ENCODE measurements at regions not wholly inside any gene's neighbourhood (a gene's known extent, or its start where the extent isn't known, plus 50 kb on each side); places are given as distances from the start of the nearest gene placed in this dataset.
"Not testable (repeated sequence)": the region's sequence is repeated elsewhere in the genome, so short reads cannot be mapped to it uniquely, and the experiment has no call there.

DNA sequence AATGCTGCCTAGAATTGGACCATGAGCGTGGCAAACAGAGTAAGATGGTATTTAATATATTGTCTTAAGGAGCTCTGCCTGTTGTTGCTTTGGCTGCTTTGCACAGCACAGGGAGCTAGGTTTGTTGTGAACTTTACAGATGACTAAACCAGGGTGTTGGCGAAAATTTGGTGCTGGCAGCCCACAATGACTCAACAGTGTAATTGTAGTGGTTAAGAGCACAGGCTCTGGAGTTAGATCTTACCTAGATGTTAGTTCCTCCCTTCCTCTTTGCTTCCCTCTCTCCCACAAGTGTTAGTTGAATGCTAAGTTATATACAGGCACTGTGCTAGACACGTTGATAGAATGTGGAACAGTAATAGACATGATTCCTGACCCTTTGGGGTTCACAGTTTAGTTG is 128.9 kb upstream of the TRPC5 start:
- no peak overlapping the region for H3K27ac ChIP-seq
- H3K4me1 ChIP-seq, result no peaks in the 10 kb centered on the region
- H3K9me3 ChIP-seq (ENCODE audit: control insufficient read depth, low read length), result no peaks in the 10 kb centered on the region
- no peaks in the 10 kb centered on the region for H3K36me3 ChIP-seq (ENCODE audit: control insufficient read depth, insufficient read depth, low read length)
- no peaks in the 10 kb centered on the region for H3K79me2 ChIP-seq
- TF ChIP-seq, protein P1, sequence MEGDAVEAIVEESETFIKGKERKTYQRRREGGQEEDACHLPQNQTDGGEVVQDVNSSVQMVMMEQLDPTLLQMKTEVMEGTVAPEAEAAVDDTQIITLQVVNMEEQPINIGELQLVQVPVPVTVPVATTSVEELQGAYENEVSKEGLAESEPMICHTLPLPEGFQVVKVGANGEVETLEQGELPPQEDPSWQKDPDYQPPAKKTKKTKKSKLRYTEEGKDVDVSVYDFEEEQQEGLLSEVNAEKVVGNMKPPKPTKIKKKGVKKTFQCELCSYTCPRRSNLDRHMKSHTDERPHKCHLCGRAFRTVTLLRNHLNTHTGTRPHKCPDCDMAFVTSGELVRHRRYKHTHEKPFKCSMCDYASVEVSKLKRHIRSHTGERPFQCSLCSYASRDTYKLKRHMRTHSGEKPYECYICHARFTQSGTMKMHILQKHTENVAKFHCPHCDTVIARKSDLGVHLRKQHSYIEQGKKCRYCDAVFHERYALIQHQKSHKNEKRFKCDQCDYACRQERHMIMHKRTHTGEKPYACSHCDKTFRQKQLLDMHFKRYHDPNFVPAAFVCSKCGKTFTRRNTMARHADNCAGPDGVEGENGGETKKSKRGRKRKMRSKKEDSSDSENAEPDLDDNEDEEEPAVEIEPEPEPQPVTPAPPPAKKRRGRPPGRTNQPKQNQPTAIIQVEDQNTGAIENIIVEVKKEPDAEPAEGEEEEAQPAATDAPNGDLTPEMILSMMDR (IDR thresholded peaks at IDR 0.05), result no peak
- H3K4me3 ChIP-seq (ENCODE audit: low read depth, low read length), result no peak overlapping the region
- H2AFZ ChIP-seq, result no peak overlapping the region
- no peak overlapping the region for H3K9ac ChIP-seq
- H3K27me3 ChIP-seq (ENCODE audit: control insufficient read depth, insufficient read depth, low read length), result no peaks in the 10 kb centered on the region
- no peak overlapping the region for H3K4me2 ChIP-seq (ENCODE audit: low read length)

DNA sequence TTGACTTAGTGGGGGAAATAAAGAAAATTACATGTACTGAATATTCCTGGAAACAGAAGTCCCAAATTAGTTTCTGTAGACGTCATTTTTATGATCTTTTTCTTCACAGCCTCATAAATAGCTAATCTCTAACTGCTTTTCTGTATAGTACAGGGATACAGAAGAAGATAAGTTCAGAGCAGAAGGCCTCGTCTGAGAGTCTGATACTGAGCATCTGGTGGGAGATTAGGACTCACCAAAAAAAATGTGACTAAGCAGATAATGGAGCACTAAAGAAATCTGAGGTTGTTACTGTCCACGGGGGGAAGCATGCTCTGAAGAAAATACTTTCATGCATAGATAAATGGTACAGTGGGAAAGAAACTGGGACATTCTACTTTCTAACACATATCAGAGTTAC is 115.3 kb upstream of the TRPC5 start:
- no peak overlapping the region for H3K27ac ChIP-seq
- H3K9me3 ChIP-seq (ENCODE audit: control insufficient read depth, low read length), result no peaks in the 10 kb centered on the region
- no peak overlapping the region for H3K9ac ChIP-seq
- no peak overlapping the region for H3K4me2 ChIP-seq (ENCODE audit: low read length)
- H3K27me3 ChIP-seq (ENCODE audit: control insufficient read depth, insufficient read depth, low read length), result no peaks in the 10 kb centered on the region
- H3K4me1 ChIP-seq, result no peaks in the 10 kb centered on the region
- TF ChIP-seq, protein P1 (IDR thresholded peaks at IDR 0.05), result no peak
- H3K36me3 ChIP-seq (ENCODE audit: control insufficient read depth, insufficient read depth, low read length), result no peaks in the 10 kb centered on the region
- no peak overlapping the region for H3K4me3 ChIP-seq (ENCODE audit: low read depth, low read length)
- H2AFZ ChIP-seq, result no peak overlapping the region
- H3K79me2 ChIP-seq, result no peaks in the 10 kb centered on the region

DNA sequence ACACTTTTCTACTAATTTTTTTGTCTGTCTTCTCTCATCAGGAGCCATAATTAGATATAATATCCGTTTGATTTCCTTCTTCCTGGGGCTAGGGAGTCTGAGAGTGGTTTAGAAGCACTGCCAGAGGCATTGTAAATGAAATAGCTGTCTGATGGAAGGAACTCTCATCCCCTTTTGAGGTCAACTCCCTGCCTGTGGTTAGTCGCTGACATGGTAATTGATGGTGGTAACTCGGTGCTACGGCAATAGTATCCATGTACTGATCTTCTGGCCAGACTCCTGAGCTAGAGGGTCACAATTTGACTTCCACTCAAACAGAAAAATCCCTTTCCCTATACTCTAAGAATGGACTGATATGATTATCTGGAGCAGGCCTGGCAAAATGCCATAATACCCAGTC is 108.1 kb upstream of the TRPC5 start:
- Histone ChIP-seq H3K9me3 (ENCODE audit: control insufficient read depth, low read length) (no peaks in the 10 kb centered on the region), H3K79me2 (no peaks in the 10 kb centered on the region), H3K4me1 (no peaks in the 10 kb centered on the region), H3K27ac (no peak overlapping the region), H3K4me3 (ENCODE audit: low read depth, low read length) (no peak overlapping the region), H3K27me3 (ENCODE audit: control insufficient read depth, insufficient read depth, low read length) (no peaks in the 10 kb centered on the region), H3K36me3 (ENCODE audit: control insufficient read depth, insufficient read depth, low read length) (no peaks in the 10 kb centered on the region), H3K4me2 (ENCODE audit: low read length) (no peak overlapping the region), H2AFZ (no peak overlapping the region), H3K9ac (no peak overlapping the region)
- TF ChIP-seq, protein P1 (IDR thresholded peaks at IDR 0.05), result no peak

DNA sequence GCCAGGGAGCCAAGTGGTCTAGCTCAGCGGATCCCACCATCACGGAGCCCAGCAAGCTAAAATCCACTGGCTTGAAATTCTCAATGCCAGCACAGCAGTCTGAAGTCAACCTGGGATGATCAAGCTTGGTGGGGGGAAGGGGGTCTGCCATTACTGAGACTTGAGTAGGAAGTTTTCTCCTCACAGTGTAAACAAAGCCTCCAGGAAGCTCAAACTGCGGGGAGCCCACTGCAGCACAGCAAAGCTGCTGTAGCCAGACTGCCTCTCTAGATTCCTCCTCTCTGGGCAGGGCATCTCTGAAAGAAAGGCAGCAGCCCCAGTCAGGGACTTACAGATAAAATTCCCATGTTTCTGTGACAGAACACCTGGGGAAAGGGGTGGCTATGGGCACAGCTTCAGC is 98.8 kb upstream of the TRPC5 start:
- not testable (repeated sequence) for H3K36me3 ChIP-seq (ENCODE audit: control insufficient read depth, insufficient read depth, low read length); H3K27me3 ChIP-seq (ENCODE audit: control insufficient read depth, insufficient read depth, low read length); H3K4me1 ChIP-seq; H3K27ac ChIP-seq; H3K4me3 ChIP-seq (ENCODE audit: low read depth, low read length); H3K9me3 ChIP-seq (ENCODE audit: control insufficient read depth, low read length); H3K9ac ChIP-seq; H3K79me2 ChIP-seq; H2AFZ ChIP-seq; H3K4me2 ChIP-seq (ENCODE audit: low read length)

DNA sequence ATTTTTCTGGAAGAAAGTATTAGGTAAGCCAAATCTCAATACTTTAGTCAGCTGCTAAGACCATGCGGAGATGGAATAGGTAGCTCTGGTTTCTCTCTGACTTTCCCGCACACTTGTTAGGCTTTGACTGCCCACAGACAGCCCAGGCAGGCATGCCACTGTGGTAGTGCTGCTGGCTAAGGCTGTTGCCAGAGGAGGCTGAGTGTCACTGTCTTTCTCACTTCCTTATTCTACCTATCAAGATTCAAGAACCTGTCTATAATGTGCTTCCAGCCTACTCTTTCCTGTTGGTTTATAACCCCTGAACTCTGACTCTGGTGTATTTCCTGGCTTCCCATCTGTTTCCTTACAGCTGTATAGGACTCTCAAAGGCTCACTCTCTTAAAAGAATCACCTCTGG is 81.8 kb upstream of the TRPC5 start:
- Histone ChIP-seq H3K27ac (no peak overlapping the region), H2AFZ (no peak overlapping the region), H3K4me2 (ENCODE audit: low read length) (no peak overlapping the region), H3K36me3 (ENCODE audit: control insufficient read depth, insufficient read depth, low read length) (no peaks in the 10 kb centered on the region), H3K9ac (no peak overlapping the region), H3K4me3 (ENCODE audit: low read depth, low read length) (no peak overlapping the region), H3K9me3 (ENCODE audit: control insufficient read depth, low read length) (no peaks in the 10 kb centered on the region), H3K79me2 (no peaks in the 10 kb centered on the region), H3K27me3 (ENCODE audit: control insufficient read depth, insufficient read depth, low read length) (no peaks in the 10 kb centered on the region), H3K4me1 (no peaks in the 10 kb centered on the region)
- TF ChIP-seq, protein P1 (IDR thresholded peaks at IDR 0.05), result no peak
